NOMO-1 (cell line): ENCODE measurements at regions not wholly inside any gene's neighbourhood (a gene's known extent, or its start where the extent isn't known, plus 50 kb on each side); places are given as distances from the start of the nearest gene placed in this dataset.
"Not testable (repeated sequence)": the region's sequence is repeated elsewhere in the genome, so short reads cannot be mapped to it uniquely, and the experiment has no call there.

Experiments
- DNase-seq, 2 experiments: peaks; one replicate each; lab custom pipeline; 2025; ENCODE audit not compliant: unreplicated experiment in 2 of 2; lab: John Stamatoyannopoulos, UW

DNA sequence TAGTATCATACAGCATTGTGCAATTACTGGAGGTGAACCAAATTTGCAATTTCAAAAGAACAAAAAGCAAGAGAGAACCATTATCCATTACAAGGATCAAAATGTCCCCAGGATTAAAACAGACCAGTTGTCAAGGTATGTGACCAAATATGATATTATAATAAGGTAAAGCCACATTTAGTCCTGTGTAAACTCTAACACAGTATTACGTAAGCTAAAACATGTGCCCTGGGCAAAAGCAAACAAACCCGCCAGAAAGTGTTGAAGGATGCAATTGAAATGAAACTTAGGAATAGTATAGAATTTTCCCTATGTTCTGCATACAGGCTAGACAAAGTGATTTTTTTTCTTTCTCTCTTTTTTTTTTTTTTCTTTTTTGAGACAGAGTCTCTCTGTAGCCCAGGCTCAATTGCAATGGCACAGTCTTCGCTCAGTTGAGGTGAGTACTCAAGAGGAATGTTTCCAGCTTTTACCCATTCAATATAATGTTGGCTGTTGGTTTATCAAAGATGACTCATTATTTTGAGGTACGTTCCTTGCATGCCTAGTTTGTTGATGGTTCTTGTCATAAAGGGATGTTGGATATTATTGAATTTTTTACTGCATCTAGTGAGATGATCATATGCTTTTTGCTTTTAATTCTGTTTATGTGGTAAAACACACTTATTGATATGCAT is 137.1 kb upstream of the FOXG1 start:
- DNase-seq, result no peak

DNA sequence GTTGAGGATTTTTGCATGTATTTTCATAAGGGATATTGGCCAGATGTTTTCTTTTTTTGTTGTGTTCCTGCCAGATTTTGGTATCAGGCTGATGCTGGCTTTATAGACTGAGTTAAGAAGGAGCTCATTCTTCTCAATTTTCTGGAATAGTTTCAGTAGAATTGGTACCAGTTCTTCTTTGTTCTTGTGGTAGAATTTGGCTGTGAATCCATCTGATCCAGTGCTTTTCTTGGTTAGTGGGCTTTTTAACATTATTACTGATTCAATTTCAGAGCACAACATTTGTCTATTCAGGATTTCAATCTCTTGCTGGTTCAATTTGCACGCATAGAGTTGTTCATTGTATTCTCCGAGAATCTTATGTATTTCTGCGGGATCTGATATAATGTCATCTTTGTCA is 136.5 kb upstream of the FOXG1 start:
- no peak for DNase-seq

- DNase-seq, result peak; percentile 0 to 50
These were observed 131.2 kb upstream of the FOXG1 start for GRCh38 chr14:28635387-28635786.

- not testable (repeated sequence) for DNase-seq
These were observed 130.8 kb upstream of the FOXG1 start for GRCh38 chr14:28635816-28636215.

DNA sequence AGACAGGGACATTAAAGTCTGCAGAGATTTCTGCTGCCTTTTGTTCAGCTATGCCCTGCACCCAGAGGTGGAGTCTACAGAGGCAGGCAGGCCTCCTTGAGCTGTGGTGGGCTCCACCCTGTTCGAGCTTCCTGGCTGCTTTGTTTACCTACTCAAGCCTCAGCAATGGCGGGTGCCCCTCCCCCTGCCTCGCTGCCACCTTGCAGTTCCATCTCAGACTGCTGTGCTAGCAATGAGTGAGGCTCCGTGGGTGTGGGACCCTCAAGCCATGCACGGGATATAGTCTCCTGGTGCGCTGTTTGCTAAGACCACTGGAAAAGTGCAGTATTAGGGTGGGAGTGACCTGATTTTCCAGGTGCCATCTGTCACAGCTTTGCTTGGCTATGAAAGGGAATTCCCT is 125.4 kb upstream of the FOXG1 start:
- DNase-seq, result not testable (repeated sequence)

DNA sequence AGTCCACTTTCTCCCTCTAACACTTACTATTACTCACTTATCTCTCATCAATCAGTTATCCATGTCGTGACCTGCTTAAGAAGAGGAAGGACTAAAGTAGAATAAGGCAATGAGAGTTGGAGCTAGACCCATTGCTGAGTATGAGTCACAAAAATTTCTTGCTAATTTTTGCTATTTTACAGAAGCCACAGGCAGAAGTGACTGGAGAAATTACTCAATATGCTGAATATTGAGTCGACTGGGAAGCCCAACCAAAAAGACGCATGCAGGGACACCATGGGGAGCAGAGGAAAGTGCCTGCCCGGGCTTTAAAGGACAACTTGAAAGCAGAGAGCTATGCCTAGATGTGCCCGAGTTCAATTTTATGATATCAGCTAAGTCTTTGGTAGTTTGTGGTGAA is 115.4 kb upstream of the FOXG1 start:
- DNase-seq, result no peak

DNA sequence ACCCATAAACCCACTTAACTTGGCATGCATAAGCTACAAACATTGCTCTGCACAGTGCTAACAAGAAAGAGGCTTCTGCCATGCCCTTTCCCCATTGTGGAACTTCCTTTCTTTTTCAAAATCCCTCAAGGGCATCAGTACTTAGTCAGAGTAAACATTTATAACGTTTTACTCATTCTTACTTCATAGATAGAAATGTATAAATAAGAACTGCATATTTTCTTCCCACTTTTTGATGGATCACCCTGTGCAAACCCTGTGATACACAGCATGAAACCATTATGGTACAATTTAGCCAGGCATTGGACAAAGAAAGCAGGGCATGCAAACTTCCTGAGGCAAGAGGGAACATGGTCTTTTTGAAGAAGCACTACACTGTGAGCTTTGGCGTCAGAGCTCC is 113.8 kb upstream of the FOXG1 start:
- no peak for DNase-seq

DNA sequence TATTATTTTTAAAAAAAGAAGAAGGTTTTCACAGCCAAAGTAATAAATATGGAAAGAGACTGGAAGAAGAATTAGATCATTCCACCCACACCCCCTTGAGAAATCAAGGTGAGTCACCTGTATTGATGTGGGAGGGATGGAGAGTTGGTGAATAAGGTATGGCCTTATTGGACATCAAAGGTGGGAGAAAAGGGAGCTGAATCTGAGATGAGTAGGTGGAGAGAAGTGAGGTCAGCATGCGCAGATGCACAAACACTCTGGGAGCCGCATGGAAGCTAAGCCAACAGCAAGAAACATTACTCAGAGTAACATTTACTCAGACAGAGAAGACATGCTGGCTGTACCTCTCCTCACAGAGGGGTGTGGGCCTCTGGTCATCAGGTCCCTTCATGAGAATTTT is 113.1 kb upstream of the FOXG1 start:
- no peak for DNase-seq

GRCh38 chr14:28656704-28657255 is 109.8 kb upstream of the FOXG1 start:
- no peak for DNase-seq

DNA sequence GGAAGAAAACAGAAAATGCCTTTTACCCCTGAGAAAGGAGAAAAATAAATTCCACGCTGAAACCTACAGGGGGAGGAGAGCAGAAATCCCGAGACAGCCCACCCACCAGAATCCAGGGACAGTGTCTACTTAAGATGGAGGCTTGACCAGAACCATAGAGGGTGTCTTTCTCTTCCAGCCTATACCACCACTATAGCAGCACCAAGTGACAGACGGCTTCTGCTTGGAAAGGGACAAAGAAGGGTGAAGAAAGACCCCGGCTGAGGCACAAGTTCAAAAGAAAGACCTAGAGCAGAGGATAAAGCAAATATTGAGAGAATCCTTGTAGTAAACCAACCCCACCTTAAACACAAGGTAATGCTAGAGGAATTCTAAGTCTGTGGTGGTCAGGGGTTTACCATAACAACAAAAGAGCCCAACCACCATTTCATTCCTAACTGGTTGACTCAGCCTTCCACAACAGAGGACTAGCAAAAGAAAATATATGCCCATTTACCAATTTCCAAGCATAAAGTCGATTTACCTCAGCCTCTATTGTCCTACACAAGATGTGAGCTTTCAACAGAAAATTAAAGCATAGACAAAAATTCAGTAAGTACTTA is 105.3 kb upstream of the FOXG1 start:
- no peak for DNase-seq

- DNase-seq, result no peak
These were observed 99.6 kb upstream of the FOXG1 start for GRCh38 chr14:28666961-28667360.

GRCh38 chr14:28671425-28671824 is 95.2 kb upstream of the FOXG1 start:
- DNase-seq, result no peak

DNA sequence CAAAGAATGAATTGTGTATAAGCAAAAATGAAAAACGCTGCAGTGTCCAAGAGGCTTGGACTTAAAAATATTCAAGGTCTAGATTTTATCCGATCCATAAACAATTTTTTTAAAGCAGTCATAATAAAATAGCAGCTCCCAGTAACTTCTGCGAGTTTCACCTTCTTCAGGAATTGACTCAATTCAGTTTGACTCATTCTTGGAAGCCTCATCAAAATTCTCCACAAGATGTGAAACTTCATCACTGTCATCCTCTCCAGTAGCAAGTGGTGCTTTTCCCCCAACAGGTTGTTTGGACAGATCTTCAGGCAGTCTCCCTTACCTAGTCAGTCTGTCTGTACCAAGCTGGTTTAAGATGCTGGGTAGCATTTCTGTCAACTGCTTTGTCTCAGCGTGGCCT is 93.5 kb upstream of the FOXG1 start:
- no peak for DNase-seq

DNA sequence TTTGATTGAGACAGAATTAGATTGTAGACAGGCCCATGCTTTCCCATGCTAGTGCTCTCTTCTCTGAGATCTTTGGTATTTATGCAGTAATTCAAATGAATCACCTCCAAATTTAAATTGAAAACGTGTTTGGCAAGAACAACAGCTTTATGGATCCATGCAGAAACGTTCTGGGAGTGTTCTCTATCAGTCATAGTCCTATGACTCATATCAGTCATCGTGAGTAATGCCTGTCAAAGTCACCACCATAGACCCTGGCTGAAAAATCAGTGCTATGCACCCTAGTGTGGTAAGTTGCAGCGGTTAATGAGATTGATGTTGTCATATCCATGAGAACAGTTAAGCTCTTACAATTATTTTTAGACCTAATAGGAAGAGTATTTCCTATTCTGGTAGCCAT is 90.1 kb upstream of the FOXG1 start:
- DNase-seq, result no peak

- DNase-seq, result no peak
These were observed 89.2 kb upstream of the FOXG1 start for GRCh38 chr14:28677381-28677780.

GRCh38 chr14:28678887-28679286 is 87.7 kb upstream of the FOXG1 start:
- no peak for DNase-seq

DNA sequence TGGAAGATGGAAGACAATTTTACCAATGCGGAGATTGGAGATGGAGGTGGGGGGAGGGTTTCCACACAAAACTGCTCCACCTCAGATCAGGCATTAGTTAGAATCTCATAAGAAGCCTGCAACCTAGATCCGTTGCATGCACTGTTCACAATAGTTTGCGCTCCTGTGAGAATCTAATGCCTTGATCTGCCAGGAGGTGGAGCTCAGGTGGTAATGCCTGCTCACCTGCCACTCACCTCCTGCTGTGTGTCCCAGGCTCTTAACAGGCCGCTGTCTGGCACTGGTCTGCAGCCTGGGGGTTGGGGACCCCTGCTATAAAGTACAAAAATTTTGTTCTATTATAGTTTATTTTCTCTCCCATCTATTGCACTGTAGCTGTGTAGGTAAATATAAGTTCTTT is 84.9 kb upstream of the FOXG1 start:
- no peak for DNase-seq

- no peak for DNase-seq
These were observed 76.4 kb upstream of the FOXG1 start for GRCh38 chr14:28690029-28690692.

- no peak for DNase-seq
These were observed 71.5 kb upstream of the FOXG1 start for GRCh38 chr14:28695109-28695508.

- no peak for DNase-seq
These were observed 64.9 kb upstream of the FOXG1 start for GRCh38 chr14:28701733-28702132.

DNA sequence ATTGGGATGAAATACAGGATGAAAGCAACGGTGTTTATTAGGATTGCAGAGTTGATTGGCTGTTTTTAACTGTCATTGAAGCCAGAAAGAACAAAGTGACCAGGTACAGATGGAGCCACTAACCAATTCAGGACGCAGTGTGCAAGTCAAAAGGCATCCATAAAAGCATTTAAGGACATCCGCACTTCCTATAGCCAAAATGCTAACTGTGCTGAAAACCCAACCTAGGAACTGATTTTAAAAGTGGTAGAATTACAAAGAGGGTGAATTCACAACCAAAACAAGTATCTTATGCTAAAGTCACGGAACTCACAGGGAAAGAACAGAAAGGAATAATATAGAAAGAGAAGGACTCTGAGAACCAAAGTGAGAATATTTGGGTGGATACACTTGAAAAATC is 63.1 kb upstream of the FOXG1 start:
- DNase-seq, result no peak

DNA sequence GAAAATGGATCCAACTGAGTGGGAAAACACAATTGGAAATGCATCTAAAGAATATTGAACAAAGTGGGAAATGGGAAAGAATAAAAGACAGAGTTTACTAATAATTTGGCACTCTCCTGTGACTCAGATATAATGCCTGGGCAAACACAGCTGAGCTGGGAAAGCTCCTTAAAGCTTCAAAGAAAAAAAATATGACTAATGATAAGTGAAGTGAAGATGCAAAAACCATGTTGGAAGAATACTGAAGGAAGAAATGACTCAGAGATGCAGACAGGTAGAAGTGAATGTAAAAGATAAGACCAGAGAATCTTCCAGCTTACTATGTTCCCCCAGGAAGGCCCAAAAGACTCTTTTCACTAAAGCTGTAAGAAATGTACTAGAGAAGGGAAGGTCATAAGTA is 62.4 kb upstream of the FOXG1 start:
- no peak for DNase-seq
